Ectodermal cell (in vitro differentiated cells): ENCODE measurements at regions not wholly inside any gene's neighbourhood (a gene's known extent, or its start where the extent isn't known, plus 50 kb on each side); places are given as distances from the start of the nearest gene placed in this dataset.
"Not testable (repeated sequence)": the region's sequence is repeated elsewhere in the genome, so short reads cannot be mapped to it uniquely, and the experiment has no call there.

Source experiments
- H3K27ac ChIP-seq: 2 replicates; pipeline ENCODE4 v1.7.0; 2013; ENCODE audit warnings: mild to moderate bottlenecking, low read depth, low read length; ENCODE audit not compliant: insufficient read depth, poor library complexity, severe bottlenecking
- H3K27me3 ChIP-seq: 2 replicates; pipeline ENCODE4 v1.7.0; 2013; ENCODE audit warnings: mild to moderate bottlenecking, low read length; ENCODE audit not compliant: insufficient read depth, control insufficient read depth, poor library complexity, severe bottlenecking
- H3K36me3 ChIP-seq: one replicate; pipeline ENCODE4 v1.7.0; 2013; ENCODE audit warnings: low read length; ENCODE audit not compliant: control insufficient read depth, insufficient read depth
- H3K4me1 ChIP-seq: one replicate; pipeline ENCODE4 v1.7.0; 2013; ENCODE audit warnings: low read length; ENCODE audit not compliant: control insufficient read depth, insufficient read depth
- H3K4me3 ChIP-seq: 2 replicates; pipeline ENCODE4 v1.7.0; 2013; ENCODE audit warnings: low read depth, low read length, control low read depth; ENCODE audit not compliant: insufficient read depth
- H3K9me3 ChIP-seq: 2 replicates; pipeline ENCODE4 v1.7.0; 2013; ENCODE audit warnings: mild to moderate bottlenecking, low read length, moderate library complexity; ENCODE audit not compliant: control insufficient read depth
- WGBS, 2 experiments: methylation state at CpG; one replicate each; pipeline ENCODE4 v1.1.7; 2013; ENCODE audit warnings: missing lambda C conversion rate in 2 of 2; 5-methylcytosine and 5-hydroxymethylcytosine counted together

DNA sequence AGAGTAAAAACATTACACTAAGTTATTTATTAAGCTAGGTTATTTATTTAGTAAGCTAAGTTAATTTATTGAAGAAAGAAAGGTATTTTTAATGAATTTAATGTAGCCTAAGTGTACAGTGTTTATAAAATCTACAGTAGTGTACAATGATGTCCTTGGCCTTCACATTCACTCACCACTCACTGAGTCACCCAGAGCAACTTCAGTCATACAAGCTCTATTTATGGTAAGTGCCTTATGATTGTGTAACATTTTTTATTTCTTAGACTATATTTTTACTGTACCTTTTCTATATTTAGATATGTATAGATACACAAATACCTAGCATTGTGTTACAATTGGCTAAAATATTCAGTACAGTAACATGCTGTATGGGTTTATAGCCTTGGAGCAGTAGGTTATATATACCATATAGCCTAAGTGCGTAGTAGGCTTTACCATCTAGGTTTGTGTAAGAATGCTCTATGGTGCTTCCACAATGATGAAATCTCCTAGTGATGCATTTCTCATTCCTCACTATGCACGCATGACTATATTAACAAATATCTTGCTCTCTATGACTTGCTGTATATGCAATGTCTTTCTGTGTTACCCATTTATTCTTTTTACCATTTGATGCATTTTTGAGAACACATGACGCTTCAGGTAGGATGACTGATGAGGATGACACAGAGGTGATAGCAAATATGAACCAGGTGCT is 309.6 kb upstream of the ATXN7L3B start:
- Histone ChIP-seq H3K27me3 (no peaks in the 10 kb centered on the region), H3K4me3 (no peak overlapping the region), H3K36me3 (no peaks in the 10 kb centered on the region), H3K27ac (no peak overlapping the region), H3K4me1 (no peaks in the 10 kb centered on the region), H3K9me3 (no peaks in the 10 kb centered on the region)
- 90 to 93% methylated on average over 3 of the region's 3 CpGs for WGBS, 2 experiments

DNA sequence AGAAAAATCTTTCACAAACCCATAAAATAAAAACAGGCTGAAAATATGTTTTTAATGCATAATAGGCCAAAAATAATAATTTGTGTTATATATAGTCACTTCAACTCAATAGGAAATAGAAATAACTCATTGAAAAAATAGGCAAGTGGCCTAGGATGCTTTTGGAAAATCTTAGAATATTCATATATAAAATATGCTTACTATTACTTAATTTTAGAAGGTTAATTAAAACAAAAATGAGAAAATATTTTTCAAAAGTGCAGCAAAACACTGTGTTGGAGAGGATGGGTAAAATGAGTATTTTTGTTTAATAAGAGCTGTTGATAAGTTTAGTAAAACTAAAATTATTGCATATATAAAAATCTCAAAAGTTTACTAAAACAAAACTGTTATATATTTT is 308.0 kb upstream of the ATXN7L3B start:
- Histone ChIP-seq H3K36me3 (no peaks in the 10 kb centered on the region), H3K27ac (no peak overlapping the region), H3K4me1 (no peaks in the 10 kb centered on the region), H3K9me3 (no peaks in the 10 kb centered on the region), H3K27me3 (no peaks in the 10 kb centered on the region), H3K4me3 (no peak overlapping the region)

DNA sequence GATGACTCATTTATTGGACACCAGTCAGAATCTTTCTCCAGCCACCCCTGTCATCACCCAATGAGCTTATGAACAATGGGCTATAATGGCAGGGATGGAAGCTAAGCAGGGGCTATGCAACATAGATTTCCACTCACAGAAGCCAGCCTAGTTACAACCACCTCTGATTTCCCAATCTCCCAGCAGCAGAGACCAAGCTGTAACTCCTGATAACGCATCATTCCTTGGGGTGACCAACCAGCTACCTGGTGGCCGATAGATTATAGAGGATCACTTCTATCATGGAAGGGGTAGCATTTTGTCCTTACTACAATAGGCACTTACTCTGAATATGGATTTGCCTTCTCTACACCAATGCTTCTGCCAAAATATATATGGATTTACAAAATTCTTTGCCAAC is 302.3 kb upstream of the ATXN7L3B start:
- no peaks in the 10 kb centered on the region for H3K9me3 ChIP-seq
- no peaks in the 10 kb centered on the region for H3K27me3 ChIP-seq
- no peak overlapping the region for H3K4me3 ChIP-seq
- 97 to 98% methylated on average over 2 of the region's 2 CpGs for WGBS, 2 experiments
- no peaks in the 10 kb centered on the region for H3K36me3 ChIP-seq
- no peak overlapping the region for H3K27ac ChIP-seq
- H3K4me1 ChIP-seq: no peaks in the 10 kb centered on the region

DNA sequence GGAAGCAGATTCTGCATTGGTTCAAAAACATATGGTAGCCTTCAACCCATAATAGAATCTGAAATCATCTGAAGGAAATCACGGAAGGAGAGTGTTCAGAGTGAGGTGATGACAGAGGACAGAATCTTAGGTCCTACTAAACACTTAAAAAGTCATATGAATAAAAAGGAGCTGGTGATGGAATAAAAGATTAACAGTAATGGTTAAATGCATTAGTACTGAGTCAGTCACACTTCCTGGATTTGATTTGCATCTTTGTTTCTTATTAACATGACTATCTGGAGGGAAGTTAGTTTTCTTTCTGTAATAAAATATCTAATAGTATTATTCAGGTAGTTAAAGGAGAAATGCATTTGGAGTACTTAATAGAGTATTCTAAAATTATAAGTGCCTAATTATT is 296.3 kb upstream of the ATXN7L3B start:
- Histone ChIP-seq H3K36me3 (no peaks in the 10 kb centered on the region), H3K4me1 (no peaks in the 10 kb centered on the region), H3K27me3 (no peaks in the 10 kb centered on the region), H3K9me3 (no peaks in the 10 kb centered on the region), H3K4me3 (no peak overlapping the region), H3K27ac (no peak overlapping the region)
- WGBS, 2 experiments: 100% methylated on average over 1 of the region's 1 CpG

DNA sequence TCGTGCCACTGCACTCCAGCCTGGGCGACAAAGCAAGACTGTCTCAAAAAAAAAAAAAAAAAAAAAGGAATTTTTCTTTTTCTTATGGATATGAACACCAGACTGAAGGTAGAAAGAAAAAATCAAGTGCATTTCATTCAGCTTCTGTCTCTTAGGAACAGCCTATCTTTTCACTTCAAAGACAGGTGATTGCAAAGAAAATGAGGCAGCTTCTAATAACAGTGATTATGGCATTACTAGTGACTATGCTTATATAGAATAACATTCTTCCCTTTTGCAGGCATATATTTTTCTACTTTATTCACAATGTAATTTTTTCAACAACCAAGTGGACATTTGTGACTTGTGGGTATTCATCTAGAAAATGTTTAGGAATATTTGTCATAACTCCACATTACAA is 295.5 kb upstream of the ATXN7L3B start:
- Histone ChIP-seq H3K4me1 (no peaks in the 10 kb centered on the region), H3K36me3 (no peaks in the 10 kb centered on the region), H3K4me3 (no peak overlapping the region), H3K9me3 (no peaks in the 10 kb centered on the region), H3K27ac (no peak overlapping the region), H3K27me3 (no peaks in the 10 kb centered on the region)
- WGBS, 2 experiments: 76 to 82% methylated on average over 2 of the region's 2 CpGs

DNA sequence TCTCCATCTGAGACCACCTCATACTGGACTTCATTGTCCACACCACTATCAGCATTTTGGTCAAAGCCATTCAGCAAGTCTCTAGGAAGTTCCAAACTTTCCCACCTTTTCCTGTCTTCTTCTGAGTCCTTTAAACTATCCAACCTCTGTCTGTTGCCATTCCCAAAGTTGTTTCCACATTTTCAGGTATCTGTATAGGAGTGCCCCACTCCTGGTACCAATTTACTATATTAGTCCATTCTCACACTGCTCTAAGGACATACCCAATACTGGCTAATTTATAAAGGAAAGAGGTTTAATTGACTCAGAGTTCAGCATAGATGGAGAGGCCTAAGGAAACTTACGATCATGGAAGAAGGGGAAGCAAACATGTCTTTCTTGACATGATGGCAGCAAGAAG is 292.2 kb upstream of the ATXN7L3B start:
- Histone ChIP-seq H3K27ac (no peak overlapping the region), H3K36me3 (no peaks in the 10 kb centered on the region), H3K9me3 (no peaks in the 10 kb centered on the region), H3K4me1 (no peaks in the 10 kb centered on the region), H3K4me3 (no peak overlapping the region), H3K27me3 (no peaks in the 10 kb centered on the region)
- WGBS, 2 experiments: 80 to 89% methylated on average over 1 of the region's 1 CpG

DNA sequence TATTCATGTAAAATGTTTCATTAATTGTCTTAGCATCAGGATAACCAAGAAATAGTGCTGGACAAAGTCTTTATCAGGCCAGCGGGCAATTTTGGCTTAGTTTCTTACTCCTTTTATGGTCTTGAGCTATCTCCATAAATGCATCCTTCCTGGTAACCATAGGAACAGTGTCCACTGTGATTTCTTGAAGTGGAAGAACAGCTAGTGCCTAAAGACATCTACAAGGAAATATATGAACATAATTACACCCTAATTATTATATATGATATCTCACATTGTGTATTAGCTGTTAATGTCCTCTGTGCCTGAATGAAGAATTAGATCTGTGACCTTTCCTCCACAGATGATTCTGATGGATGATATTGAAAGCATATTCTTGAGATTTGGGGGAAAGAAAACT is 286.7 kb upstream of the ATXN7L3B start:
- H3K27me3 ChIP-seq: no peaks in the 10 kb centered on the region
- no peaks in the 10 kb centered on the region for H3K36me3 ChIP-seq
- H3K4me1 ChIP-seq: no peaks in the 10 kb centered on the region
- WGBS, 2 experiments: 100% methylated on average over 1 of the region's 1 CpG
- no peak overlapping the region for H3K4me3 ChIP-seq
- H3K9me3 ChIP-seq: no peaks in the 10 kb centered on the region
- H3K27ac ChIP-seq: no peak overlapping the region

DNA sequence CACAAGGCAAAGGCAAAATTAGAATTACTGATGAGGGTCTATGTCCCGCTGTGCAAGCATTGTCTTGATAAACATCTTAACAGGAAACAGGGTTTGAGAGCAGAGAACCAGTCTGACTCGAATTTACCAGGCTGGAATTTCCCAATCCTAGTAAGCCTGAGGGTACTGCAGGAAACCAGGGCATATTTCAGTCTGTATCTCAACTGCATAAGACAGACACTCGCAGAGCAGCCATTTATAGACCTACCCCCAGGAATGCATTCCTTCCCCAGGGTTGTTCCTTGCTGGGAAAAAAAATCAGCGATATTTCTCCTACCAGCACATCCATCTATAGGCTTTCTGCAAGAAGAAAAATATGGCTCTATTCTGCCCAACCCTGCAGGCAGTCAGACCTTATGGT is 283.8 kb upstream of the ATXN7L3B start:
- not testable (repeated sequence) for H3K4me3 ChIP-seq, H3K9me3 ChIP-seq, H3K36me3 ChIP-seq, H3K4me1 ChIP-seq, H3K27ac ChIP-seq, H3K27me3 ChIP-seq
- 87 to 88% methylated on average over 4 of the region's 4 CpGs for WGBS, 2 experiments

DNA sequence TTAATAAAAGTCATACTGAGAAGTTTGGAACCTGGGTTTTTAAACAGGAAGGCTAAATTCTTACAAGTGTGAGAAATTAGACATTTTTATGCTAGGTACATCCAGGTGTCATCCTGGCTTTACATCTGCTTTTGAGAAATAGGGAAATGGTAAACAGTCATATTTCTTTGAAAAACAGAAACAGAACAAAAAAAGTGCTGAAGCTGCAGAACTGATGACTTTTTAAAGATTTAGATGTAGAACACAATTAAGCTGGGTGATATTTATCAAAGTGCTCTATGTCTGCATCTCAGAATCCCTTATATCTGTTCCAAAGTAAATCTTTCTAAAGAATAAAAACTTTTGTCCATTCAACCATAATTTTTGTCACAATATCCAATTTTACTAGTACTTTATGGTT is 282.9 kb upstream of the ATXN7L3B start:
- Histone ChIP-seq H3K4me1 (no peaks in the 10 kb centered on the region), H3K27me3 (no peaks in the 10 kb centered on the region), H3K27ac (no peak overlapping the region), H3K36me3 (no peaks in the 10 kb centered on the region), H3K9me3 (no peaks in the 10 kb centered on the region), H3K4me3 (no peak overlapping the region)

DNA sequence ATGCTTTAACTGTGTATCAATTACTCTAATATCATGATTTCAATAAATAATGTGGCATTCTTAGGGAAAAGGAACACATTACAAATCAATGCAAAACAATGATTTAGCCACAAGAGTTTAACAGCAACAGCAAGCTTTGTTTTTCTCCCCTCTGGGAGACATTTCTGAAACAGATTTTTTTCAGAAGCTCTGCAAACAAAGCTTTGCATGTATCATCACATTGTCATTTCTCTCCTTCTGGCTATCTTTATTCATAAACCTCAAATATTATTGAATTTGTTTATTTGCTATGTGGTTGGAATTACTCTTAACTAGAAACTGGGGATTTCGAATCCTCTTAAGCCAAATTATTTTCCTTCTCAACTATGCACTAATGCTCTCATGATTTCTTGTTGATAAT is 278.4 kb upstream of the ATXN7L3B start:
- 86% methylated on average over 1 of the region's 1 CpG; no CpG with 5 or more reads in 1 of the 2 experiments for WGBS, 2 experiments
- H3K4me1 ChIP-seq: no peaks in the 10 kb centered on the region
- H3K36me3 ChIP-seq: no peaks in the 10 kb centered on the region

DNA sequence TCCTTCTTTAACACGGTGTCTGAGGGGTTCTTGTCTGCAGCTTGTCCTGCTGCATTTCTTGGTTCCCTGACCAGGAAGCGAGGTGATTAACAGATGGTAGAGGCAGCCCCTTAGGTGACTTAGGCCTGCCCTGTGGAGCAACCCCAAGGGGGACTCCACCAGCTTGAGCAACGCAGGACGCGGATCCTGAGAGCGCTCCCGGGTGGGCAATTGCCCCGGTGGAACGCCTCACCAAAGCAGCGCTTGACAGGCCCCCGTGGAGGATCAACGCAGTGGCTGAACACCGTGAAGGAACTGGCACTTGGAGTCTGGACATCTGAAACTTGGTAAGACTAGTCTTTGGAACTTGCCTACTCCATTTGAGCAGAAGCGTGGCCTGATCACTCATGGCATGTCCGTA is 272.9 kb upstream of the ATXN7L3B start:
- Histone ChIP-seq H3K4me3 (no peak overlapping the region), H3K27me3 (no peaks in the 10 kb centered on the region), H3K9me3 (no peaks in the 10 kb centered on the region), H3K36me3 (no peaks in the 10 kb centered on the region), H3K4me1 (no peaks in the 10 kb centered on the region), H3K27ac (no peak overlapping the region)
- 94% methylated on average over 15 of the region's 15 CpGs for WGBS, 2 experiments

More for the DNA sequence above, 278.4 kb upstream of the ATXN7L3B start:
- Histone ChIP-seq H3K27ac (no peak overlapping the region), H3K27me3 (no peaks in the 10 kb centered on the region), H3K9me3 (no peaks in the 10 kb centered on the region), H3K4me3 (no peak overlapping the region)
